Hepatocyte (in vitro differentiated cells): ENCODE measurements at regions not wholly inside any gene's neighbourhood (a gene's known extent, or its start where the extent isn't known, plus 50 kb on each side); places are given as distances from the start of the nearest gene placed in this dataset.

Source experiments
- DNase-seq: peaks from one replicate; pipeline ENCODE4 v3.0.0-alpha.2; 2016; ENCODE audit warnings: low spot score
- H2AFZ ChIP-seq: fragments of 200-600 bp; sonication (generic); 2 replicates; pipeline ENCODE4 v1.6.0; 2016; ENCODE audit warnings: antibody characterized with exemption, mild to moderate bottlenecking
- H3K27ac ChIP-seq: fragments of 200-600 bp; sonication (generic); 2 replicates; pipeline ENCODE4 v1.5.1; 2016; ENCODE audit warnings: mild to moderate bottlenecking
- H3K27me3 ChIP-seq: fragments of 200-600 bp; sonication (generic); 2 replicates; pipeline ENCODE4 v1.6.1; 2016
- H3K36me3 ChIP-seq: fragments of 200-600 bp; sonication (generic); replicated peaks from 2 replicates; pipeline ENCODE4 v1.5.1; 2016; ENCODE audit warnings: low read depth; ENCODE audit not compliant: insufficient read depth
- H3K4me1 ChIP-seq: fragments of 200-600 bp; sonication (generic); 2 replicates; pipeline ENCODE4 v1.5.1; 2016; ENCODE audit warnings: mild to moderate bottlenecking, moderate library complexity; ENCODE audit not compliant: insufficient read depth
- H3K4me2 ChIP-seq: fragments of 200-600 bp; sonication (generic); 2 replicates; pipeline ENCODE4 v1.6.0; 2016
- H3K4me3 ChIP-seq: fragments of 200-600 bp; sonication (generic); 2 replicates; pipeline ENCODE4 v1.5.1; 2016; ENCODE audit warnings: mild to moderate bottlenecking
- H3K79me2 ChIP-seq: fragments of 200-600 bp; sonication (generic); 2 replicates; pipeline ENCODE4 v1.6.0; 2017; ENCODE audit warnings: mild to moderate bottlenecking
- H3K9me2 ChIP-seq: fragments of 200-600 bp; sonication (generic); replicated peaks from 2 replicates; pipeline ENCODE4 v1.6.0; 2017; ENCODE audit warnings: mild to moderate bottlenecking; ENCODE audit not compliant: insufficient read depth
- H3K9me3 ChIP-seq: fragments of 200-600 bp; sonication (generic); 2 replicates; pipeline ENCODE4 v1.5.1; 2016; ENCODE audit warnings: low read depth, mild to moderate bottlenecking
- H4K20me1 ChIP-seq: fragments of 200-600 bp; sonication (generic); 2 replicates; pipeline ENCODE4 v1.6.0; 2016; ENCODE audit warnings: mild to moderate bottlenecking; ENCODE audit not compliant: insufficient read depth, poor library complexity, severe bottlenecking
- EZH2 ChIP-seq: fragments of 200-600 bp; sonication (generic); IDR thresholded peaks from 2 replicates; pipeline ENCODE4 v1.6.1; 2016; ENCODE audit warnings: antibody characterized with exemption, mild to moderate bottlenecking, borderline replicate concordance
- EZH2phosphoT487 ChIP-seq: fragments of 200-600 bp; sonication (generic); IDR thresholded peaks from one replicate; pipeline ENCODE4 v1.6.1; 2018; ENCODE audit warnings: antibody characterized with exemption, mild to moderate bottlenecking, low read depth, moderate library complexity; ENCODE audit not compliant: unreplicated experiment, severe bottlenecking
- WGBS: methylation state at CpG from one replicate; pipeline ENCODE4 v1.1.6; 2016; ENCODE audit warnings: low lambda C conversion rate; ENCODE audit errors: missing lambda C conversion rate; 5-methylcytosine and 5-hydroxymethylcytosine counted together
- TF ChIP-seq, protein P1 (sequence below): fragments of 200-600 bp; sonication (generic); IDR thresholded peaks from 2 replicates; pipeline ENCODE4 v1.5.1; 2016; ENCODE audit warnings: antibody characterized with exemption, mild to moderate bottlenecking; ENCODE audit not compliant: poor library complexity

DNA sequence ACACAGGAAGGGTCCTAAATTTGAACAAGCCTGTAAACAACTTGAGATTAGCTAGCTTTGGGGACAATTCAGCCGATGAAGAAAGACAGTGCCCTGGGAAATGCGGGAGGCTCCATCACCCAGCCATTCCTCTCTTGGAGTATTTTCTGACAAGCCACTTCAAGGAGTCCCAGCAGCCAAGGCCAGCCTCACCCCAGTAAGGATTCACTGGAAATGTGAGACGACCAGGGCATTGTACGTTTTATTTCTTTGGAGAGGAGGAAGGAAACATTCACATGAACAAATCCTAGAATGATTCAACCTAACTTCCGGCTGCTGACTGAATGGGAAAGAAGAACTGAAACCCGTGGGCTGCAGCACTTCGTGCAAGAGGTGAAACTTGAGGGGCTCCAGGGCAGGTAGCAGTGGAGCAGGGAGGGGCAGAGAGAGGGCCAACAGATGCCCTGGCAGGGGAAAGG is 116.4 kb upstream of the ARHGEF3 start:
- no peaks in the 10 kb centered on the region for H3K79me2 ChIP-seq
- no peak overlapping the region for H2AFZ ChIP-seq
- H3K4me1 ChIP-seq = peaks cover 16% of the 10 kb centered on the region
- no peak overlapping the region for H3K4me2 ChIP-seq
- H3K4me3 ChIP-seq = no peak overlapping the region
- H3K27ac ChIP-seq = no peak overlapping the region
- WGBS = 78% methylated on average over 7 of the region's 7 CpGs
- no peak for TF ChIP-seq EZH2phosphoT487
- TF ChIP-seq EZH2 = no peak
- TF ChIP-seq, protein P1, sequence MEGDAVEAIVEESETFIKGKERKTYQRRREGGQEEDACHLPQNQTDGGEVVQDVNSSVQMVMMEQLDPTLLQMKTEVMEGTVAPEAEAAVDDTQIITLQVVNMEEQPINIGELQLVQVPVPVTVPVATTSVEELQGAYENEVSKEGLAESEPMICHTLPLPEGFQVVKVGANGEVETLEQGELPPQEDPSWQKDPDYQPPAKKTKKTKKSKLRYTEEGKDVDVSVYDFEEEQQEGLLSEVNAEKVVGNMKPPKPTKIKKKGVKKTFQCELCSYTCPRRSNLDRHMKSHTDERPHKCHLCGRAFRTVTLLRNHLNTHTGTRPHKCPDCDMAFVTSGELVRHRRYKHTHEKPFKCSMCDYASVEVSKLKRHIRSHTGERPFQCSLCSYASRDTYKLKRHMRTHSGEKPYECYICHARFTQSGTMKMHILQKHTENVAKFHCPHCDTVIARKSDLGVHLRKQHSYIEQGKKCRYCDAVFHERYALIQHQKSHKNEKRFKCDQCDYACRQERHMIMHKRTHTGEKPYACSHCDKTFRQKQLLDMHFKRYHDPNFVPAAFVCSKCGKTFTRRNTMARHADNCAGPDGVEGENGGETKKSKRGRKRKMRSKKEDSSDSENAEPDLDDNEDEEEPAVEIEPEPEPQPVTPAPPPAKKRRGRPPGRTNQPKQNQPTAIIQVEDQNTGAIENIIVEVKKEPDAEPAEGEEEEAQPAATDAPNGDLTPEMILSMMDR = no peak
- H3K9me3 ChIP-seq = no peaks in the 10 kb centered on the region
- no peak for DNase-seq
- H3K36me3 ChIP-seq = no peaks in the 10 kb centered on the region
- H4K20me1 ChIP-seq = no peaks in the 10 kb centered on the region
- no peaks in the 10 kb centered on the region for H3K9me2 ChIP-seq
- no peaks in the 10 kb centered on the region for H3K27me3 ChIP-seq

DNA sequence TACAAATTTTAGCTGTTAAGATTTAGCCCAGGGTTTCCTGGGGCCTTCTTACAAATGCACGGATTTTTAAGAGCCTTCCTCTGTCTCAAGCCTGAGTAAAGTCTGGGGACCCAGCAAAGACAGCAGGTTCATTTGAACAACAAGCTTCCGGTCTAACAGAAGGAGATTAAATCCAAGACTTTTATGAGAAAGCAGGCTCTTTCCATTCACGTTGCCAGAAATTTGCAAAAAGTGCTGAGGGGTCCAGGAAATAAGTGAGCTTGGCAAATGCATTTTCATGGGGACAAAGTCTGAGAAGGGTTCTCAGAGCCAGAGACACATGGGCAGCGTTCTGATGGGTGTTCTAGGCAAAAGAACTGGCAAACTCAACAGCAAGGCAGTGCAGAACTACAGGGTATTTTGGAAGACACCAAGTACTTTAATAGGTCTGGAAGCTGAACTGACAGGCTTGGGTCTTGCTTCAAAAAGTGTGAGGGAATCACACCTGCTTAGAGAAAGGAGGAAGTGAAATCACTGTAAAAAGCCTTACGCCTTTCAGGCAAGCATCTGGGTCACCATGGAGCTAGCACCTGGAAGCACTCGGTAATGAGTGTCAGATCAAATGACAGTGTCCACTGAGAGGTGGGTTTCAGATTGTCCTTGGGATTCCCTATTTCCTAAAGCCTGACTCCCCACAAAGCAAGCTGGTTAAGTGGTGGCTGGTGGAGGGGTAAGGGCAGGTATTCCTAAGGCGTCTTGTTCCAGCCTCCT is 115.8 kb upstream of the ARHGEF3 start:
- no peaks in the 10 kb centered on the region for H3K9me2 ChIP-seq
- DNase-seq = no peak
- no peaks in the 10 kb centered on the region for H3K79me2 ChIP-seq
- no peaks in the 10 kb centered on the region for H4K20me1 ChIP-seq
- no peak overlapping the region for H3K4me2 ChIP-seq
- WGBS = 73% methylated on average over 7 of the region's 7 CpGs
- no peaks in the 10 kb centered on the region for H3K9me3 ChIP-seq
- no peak overlapping the region for H2AFZ ChIP-seq
- TF ChIP-seq EZH2phosphoT487 (no peak), EZH2 (no peak)
- TF ChIP-seq, protein P1 = no peak
- H3K4me1 ChIP-seq = peaks cover 14% of the 10 kb centered on the region
- H3K27ac ChIP-seq = no peak overlapping the region
- no peaks in the 10 kb centered on the region for H3K36me3 ChIP-seq
- no peaks in the 10 kb centered on the region for H3K27me3 ChIP-seq
- H3K4me3 ChIP-seq = no peak overlapping the region

DNA sequence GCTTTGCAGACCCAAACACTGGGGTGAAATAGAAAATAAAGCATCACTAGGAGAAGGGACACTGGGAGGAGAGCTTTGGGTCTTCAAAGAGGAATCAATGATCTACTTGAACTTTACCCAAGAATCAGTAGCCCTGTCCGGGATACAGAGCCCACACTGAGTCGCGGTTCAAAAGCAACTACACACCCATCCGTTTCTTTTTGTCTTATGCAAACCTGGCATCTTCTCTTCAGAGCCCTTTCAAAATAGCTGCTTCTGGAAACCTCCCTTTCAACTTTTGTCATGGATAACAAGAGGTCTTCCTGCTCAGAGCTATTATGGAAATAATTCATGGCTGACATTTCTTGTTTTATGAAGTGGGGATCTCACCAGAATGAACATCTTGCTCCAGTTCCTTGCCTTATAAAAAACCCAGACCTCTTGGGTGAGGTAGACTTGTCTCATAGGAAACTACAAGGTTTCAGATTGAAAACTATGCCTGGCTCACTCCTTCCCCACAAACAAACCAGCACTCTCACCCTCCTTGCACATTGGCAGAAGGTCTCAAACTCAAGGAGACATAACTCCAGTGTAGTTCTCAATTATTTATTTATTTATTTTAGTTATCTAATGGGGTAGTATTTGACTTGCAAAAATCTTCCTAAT is 115.1 kb upstream of the ARHGEF3 start:
- peaks cover 7% of the 10 kb centered on the region for H3K4me1 ChIP-seq
- no peak overlapping the region for H3K27ac ChIP-seq
- WGBS = 91% methylated on average over 4 of the region's 4 CpGs
- H3K9me3 ChIP-seq = no peaks in the 10 kb centered on the region
- no peak overlapping the region for H3K4me3 ChIP-seq
- TF ChIP-seq EZH2 = no peak
- no peak for TF ChIP-seq EZH2phosphoT487
- TF ChIP-seq, protein P1 = no peak
- H3K4me2 ChIP-seq = no peak overlapping the region
- no peaks in the 10 kb centered on the region for H3K36me3 ChIP-seq
- H2AFZ ChIP-seq = no peak overlapping the region
- no peaks in the 10 kb centered on the region for H3K9me2 ChIP-seq
- no peak for DNase-seq
- no peaks in the 10 kb centered on the region for H4K20me1 ChIP-seq
- no peaks in the 10 kb centered on the region for H3K27me3 ChIP-seq
- no peaks in the 10 kb centered on the region for H3K79me2 ChIP-seq
